ENCODE measurements at regions not wholly inside any gene's neighbourhood (a gene's known extent, or its start where the extent isn't known, plus 50 kb on each side); places are given as distances from the start of the nearest gene placed in this dataset.
"Not testable (repeated sequence)": the region's sequence is repeated elsewhere in the genome, so short reads cannot be mapped to it uniquely, and the experiment has no call there.

DNA sequence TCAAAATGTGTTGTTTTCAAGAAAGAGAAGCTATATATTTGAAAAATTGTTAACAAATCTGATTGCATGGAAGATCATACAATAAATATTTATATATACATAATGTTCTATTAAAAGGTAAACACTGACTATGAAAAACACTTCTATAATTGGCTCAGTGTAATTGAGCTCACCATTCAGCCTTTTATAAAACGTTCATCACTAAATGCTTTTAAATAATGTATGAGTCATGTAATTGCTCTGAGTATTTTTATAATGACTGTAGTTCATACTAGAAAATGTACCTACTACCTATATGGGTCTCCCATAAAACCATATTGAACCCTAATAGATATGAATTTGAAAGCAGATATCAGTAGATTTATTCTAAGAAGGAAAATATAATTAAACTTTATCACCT, 240.4 kb upstream of the MGAT4C start:
- no peak for DNase-seq

DNA sequence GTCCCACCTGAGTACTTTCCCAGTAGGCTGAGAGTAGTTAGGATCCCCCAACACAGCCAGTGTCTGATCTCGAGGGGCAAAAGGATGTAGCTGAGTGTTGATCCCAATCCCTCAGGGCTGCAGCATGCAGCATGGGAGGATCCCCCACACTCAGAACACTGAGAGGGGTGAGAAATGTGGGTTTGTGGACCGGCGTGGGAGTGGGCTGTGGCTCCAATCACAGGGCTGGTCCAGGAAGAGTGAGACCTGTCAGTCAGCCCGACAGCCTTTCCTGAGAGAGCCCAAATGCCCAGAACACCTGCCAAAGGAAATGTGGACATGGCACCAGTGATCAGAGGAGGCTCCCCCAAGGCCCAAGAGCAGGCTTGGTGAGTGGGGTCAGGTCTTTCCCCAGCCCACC, 228.3 kb upstream of the MGAT4C start:
- no peak for DNase-seq

DNA sequence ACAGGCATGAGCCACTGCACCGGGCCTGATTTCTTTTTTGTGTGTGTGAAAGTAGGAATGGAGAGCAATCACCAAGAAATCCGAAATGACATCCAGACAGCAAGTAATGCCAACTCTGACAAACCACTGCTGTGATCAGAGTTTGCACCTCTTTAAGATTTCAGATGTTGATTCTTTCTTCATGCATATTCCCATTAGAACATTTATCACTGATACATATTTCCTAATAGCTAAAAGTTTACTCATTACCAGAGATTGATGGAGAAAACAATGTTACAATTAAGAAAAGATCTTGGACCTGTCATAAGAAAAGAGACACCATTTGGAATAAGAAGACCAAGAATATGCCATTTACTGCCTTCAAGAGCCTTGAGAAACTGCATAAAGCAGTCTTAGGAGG, 217.0 kb upstream of the MGAT4C start:
- DNase-seq, result no peak

DNA sequence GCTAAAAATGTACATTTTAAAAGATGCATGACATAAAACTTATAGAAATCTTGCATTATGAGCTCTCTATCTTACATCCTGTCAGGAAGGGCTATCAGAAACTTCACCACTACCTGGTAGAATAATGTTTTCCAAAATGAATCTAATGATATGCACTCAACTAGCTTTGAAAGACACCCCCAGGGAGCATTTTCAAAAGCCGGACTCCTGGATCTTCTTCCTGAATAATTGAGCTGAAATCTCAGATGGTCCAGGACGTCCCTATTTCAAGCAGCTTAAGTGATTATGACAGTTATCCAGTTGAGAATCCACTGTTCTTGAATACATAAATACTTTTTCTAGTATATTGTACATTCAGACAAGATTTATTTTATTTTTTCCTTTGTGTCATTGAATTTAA, 200.6 kb upstream of the MGAT4C start:
- no peak for DNase-seq

DNA sequence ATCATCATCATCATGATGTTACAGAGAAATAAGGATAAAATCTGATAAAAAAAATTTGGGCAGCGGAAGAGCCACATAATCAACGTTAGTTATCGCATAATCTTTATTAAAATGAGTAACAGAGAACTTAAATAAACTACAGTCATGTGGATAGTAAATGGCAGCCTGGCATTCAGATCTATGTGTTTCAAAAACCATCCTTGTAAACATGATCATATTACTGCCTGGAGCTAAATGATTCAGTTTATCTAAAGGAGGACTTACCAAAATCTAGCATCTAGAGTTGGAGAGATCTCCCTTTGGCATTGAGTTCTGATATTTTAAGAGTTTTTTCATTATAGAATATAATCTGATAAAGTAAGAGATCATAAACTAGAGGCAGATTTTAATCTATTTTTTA, 200.1 kb upstream of the MGAT4C start:
- no peak for DNase-seq

DNA sequence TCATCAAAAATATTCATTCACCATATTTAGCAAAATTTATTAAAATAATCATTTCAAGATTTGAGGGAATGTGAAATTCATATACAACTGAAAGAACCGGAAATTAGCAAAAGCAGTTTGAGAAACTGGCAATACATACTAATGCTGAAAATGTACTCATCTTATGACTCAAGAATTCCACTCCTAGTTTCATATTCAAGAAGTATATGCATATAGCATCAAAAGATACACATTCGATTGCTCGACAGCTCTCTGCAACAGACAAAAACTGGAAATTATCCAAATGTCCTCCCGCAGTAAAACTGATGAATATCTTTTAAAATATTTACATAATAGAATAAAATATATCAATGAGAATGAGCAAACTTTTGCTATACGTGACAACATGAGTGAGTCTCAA, 189.2 kb upstream of the MGAT4C start:
- DNase-seq, result no peak

DNA sequence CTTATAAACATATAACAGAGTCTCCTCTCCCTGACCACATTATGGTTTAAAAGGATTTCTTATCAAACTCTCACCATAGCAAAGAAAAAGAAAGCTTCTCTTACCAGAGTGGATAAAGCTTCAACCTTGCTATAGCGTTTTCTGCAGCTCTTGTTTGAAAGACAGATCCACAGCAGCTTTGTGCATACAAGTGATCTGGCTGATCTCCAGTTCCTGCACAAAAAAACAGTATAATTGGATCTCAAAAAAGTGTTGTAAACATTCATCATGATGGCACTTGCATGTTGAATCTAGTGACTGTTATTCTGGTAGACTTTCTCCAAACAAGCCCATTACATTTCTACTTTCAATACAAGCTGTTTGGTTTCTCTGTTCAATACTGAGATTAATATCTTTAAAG, 178.9 kb upstream of the MGAT4C start:
- no peak for DNase-seq

DNA sequence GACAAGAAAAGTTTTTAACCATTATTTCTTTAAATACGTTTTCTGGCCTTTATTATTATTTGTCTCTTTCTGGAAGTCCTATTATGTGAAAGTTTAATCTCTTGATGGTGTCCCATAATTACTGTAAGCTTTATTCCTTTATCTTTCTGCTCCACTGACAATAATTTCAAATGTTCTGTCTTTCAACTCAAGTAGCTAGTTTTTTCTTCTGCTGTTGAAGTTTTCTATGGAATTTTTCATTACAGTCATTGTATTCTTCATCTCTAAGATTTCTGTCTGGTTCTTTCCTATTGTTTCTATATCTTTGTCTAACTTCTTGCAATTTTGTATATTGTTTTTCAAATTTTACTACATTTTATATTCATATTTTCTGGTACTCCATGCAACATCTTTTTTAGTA, 173.6 kb upstream of the MGAT4C start:
- no peak for DNase-seq

DNA sequence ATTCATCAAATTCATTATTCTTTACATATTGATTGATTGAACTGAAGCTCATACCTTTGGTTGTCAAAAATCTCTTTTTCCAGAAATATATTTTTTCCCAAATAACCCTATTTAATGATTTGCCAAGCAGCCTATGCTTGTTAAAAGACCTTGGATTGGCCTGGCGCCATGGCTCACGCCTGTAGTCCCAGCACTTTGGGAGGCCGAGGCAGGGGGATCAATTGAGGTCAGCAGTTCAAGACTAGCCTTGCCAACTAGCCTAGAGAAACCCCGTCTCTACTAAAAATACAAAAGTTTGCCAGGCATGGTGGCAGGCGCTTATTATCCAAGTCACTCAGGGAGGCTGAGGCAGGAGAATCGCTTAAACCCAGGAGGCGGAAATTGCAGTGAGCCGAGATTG, 165.1 kb upstream of the MGAT4C start:
- DNase-seq, result no peak

DNA sequence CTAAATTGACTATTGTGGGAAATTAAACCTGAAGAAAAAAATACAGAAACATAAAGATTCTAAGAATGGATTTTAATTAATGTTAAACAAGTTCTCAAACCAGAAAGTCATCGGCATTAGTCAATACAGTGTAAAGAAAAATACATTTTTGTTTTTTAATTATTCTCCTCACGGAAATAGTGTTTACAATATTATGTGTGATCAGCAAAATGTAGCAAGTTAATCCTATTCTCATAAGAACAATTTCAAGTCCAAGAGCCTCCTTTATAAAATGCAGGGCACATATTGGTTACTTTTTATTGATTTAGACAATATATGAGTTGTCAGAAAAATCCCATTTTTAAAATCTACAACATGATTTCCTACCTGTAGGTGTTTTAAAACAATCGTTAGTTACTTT, 158.0 kb upstream of the MGAT4C start:
- DNase-seq, result no peak

DNA sequence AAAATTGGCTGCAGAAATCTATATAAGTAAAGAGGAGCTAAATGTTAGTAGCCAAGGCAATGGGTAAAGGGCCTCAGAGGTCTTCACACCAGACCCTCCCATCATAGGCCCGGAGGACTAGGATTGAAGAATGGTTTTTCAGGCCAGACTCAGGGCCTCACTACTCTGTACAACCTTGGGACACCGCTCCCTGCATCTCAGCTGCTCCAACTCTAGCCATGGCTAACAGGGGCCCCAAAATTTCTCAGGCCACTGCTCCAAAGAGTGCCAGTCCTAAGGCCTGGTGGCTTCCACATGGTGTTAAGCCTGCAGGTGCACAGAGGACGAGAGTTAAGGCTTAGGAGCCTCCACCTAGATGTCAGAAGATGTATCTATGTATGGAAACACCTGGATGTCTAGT, 155.5 kb upstream of the MGAT4C start:
- DNase-seq, result no peak

DNA sequence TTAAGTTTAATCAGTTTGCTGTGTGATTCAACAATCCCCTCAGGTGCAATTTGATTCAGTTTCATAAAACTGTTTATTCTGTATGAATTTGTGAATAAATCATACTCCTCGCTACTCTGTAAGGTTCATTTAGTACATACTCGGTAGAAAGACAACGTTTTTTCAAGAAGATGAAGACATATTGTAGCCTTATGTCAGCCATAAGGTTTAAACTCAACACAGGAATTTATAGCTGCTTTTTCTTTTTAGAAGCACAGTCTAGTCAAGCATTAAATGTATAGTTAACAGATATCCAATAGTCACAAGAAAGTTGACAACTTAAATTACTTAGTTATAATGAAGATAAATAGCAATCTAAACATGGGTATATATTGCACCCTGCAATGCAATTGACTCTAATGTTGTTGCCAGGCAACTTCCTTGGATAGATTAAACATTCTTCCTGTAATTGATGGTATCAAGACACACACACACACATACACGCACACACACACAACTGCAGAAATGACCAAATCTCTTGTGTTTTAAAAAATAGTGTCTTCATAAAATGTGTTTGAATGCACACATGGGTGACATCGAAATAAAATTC, 151.5 kb upstream of the MGAT4C start:
- no peak for DNase-seq

DNA sequence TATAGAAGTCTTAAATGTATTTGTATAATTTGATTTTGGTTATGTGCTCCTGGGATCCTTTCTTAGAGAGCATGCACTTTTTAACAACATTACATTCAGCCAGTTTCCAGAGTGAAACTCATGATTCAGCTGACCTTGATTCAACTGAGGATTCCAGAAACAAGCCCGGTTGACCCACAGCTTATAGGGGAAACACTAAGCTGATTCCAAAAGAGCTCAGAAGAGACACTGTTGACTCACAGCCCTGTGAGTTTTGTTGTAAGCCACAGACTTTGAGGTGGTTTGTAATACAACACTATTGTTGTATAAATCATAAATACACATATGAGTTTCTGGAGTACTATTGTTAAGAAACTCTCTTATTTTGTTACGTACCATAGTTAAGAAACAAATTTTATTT, 133.8 kb upstream of the MGAT4C start:
- no peak for DNase-seq

DNA sequence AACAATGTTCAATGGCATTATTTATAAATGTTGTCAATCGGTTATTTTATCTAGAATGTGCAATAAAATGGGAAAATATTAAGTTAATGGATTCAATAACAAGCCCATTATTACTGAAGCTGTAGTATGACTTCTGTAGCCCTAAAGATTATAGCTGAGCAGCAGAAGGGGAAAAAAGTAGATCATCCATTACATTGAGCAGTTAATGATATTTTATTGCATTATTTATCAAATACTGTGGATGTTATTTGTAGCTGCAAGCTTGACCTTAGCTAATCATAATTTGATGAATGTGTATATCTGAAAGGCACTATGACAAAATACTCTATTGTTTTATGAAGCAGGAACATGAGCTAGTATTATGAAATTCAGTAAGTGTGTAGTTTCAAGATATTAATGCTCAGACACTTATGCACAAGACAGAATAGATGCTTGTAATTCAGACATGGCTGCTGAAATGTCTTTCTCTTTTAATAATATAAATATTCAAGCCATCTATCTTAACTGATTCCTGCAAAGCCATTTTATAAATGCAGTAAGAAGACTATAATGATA, 131.5 kb upstream of the MGAT4C start:
- DNase-seq, result no peak

DNA sequence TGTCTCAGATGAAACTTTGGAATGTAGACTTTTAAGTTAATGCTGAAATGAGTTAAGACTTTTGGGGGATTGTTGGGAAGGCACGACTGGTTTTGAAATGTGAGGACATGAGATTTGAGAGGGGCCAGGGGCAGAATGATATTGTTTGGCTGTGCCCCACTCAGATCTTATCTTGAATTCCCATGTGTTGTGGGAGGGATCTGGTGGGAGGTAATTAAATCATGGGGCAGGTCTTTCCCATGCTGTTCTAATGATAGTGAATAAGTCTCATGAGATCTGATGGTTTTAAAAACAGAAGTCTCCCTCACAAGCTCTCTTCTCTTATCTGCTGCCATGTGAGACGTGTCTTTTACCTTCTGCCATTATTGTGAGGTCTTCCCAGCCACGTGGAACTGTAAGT, 127.6 kb upstream of the MGAT4C start:
- DNase-seq, result not testable (repeated sequence)

DNA sequence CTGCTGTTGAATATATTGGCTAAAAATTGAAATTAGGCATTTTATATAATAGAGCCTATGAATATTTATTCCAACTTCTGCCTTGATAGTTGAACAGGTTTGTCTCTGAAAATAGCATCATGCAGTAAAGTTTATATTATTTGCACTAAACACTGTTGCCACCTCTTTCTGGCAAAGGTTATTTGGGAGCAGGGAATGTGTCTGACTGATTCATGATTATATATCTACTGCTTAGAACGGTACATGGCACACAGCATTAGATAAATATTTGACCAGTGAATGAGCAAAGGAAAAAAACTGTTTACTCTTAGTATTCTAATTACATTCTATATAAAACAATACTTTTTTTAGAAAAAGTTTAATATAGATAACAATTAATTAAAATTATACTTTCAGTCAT, 123.1 kb upstream of the MGAT4C start:
- DNase-seq, result no peak

DNA sequence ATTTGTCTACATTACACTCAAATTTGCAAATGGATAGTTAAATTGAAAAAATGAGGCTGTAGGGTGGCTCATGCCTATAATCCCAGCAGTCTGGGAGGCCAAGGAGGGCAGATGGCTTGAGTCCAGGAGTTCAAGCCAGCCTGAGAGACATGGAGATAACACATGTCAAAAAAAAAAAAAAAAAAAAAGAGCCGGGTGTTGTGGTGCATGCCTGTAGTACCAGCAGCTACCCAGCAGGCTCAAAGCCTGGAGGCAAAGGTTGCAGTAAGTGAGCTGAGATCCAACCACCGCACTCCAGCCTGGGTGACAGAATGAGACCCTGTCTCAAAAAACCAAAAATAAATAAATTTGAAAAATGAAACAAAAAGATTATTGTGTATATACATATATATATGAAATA, 119.9 kb upstream of the MGAT4C start:
- no peak for DNase-seq

DNA sequence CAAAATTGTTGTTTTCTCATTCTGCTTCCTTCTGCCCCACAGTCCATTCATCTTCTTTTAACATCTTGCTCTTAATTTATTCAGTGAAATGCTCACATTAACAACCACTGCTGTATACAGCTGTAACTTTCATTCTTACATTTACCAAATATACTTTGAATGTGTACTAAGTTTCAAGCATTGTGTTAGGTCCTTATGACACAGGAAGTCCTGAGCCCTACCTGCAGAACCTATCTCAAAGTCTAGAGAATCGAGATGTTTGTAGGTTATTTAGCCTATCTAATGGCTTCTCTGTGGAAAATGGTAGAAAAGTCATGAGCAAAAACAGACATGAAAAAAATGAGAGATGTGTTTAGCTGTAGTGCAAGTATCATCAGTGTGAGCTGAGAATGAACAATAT, 117.6 kb upstream of the MGAT4C start:
- DNase-seq, result no peak

DNA sequence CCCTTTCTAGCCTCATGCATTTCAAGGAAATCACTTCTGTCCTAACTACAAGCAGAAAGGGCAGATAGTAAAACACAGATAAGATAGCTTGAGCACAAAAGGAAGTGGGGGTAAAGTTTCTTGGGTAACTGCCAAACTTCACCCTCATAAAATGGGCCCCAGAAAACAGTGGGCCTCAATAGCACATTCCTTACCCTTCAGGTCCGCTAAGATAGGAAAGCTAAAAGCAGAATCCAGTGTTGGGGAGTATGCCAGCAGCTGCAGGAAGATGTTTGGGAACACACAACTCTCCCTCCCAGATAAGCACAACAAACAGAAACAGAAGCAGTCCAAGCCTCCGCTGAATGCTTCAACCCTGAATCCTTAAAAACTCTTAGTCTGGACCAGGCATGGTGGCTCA, 110.9 kb upstream of the MGAT4C start:
- no peak for DNase-seq

DNA sequence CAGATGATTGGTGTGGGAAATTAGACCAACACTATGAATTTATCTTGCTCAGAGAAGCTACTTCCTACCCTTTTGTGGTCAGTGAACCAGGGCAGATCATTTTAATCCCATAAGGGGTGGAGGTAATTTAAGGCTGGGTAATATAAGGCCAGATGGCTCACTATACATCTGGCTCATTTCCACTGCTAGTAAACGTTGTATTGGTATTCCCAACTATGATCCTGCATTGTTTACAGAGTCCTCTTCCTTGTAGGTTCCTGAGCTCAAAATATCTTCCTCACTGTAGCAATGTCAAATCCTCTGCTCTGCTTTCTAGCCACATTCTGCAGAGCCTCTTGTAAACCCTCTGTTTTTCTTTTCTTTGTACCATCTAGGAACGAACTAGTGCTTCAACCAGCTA, 93.0 kb upstream of the MGAT4C start:
- no peak for DNase-seq

DNA sequence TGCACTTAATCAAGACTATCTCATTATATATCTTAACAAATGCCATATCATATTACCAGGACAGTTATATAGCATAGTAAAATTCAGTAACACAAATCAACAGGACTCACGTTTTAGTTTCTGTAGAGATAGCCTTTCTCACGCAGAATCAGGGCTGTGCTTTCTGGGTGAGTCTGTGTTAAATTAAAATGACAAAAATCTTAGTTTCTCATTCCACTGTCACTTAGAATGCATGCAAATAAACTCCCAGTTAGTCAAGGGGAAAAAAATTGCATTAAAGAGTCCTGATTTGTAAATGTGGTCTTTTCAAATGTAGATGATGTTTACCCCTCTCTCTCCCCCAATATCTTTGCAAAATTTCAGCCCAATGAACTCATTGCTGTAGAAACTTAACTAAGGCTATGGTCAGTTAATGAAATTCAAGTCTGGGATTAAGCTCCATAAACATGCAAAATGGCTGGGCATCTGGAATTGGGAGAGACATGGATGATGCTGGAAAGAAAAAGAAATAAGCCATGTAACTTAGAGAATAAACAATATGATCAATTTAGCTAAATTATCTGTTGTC, 77.8 kb upstream of the MGAT4C start:
- DNase-seq, result no peak

DNA sequence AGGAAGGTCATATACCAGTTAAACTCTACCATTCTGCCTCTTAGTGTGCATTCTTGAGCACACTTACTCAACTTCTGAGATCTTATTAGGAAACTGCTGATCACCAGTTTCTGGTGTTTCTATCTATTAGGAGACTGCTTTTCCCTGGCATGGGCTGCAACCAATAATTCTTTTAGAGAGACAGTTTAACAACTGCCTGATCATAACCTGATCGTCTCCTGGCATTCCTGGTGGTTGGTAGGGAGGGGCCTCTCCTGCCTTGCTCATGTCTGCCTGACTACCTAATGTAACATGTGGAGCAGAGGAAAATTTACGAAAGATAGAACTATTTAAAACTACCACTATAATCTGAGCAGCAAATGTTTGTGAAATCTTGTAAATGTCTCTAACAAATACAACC, 75.3 kb upstream of the MGAT4C start:
- DNase-seq, result no peak

DNA sequence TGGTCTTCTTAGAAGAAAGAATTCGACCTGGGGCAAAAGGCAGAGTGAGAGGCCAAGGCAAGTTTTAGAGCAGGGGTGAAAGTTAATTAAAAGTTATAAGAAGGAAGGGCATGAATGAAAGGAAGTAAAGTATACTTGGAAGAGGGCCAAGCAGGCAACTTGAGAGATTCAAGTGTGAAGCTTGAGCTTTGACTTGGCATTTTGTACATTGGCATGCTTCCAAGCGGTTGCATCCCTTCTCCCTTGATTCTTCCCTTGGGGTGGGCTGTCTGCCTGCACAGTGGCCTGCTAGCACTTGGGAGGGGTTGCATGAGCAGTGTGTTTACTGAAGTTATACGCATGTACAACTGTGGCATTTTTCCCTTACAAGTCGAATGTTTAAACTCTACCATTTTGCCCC, 74.8 kb upstream of the MGAT4C start:
- no peak for DNase-seq

DNA sequence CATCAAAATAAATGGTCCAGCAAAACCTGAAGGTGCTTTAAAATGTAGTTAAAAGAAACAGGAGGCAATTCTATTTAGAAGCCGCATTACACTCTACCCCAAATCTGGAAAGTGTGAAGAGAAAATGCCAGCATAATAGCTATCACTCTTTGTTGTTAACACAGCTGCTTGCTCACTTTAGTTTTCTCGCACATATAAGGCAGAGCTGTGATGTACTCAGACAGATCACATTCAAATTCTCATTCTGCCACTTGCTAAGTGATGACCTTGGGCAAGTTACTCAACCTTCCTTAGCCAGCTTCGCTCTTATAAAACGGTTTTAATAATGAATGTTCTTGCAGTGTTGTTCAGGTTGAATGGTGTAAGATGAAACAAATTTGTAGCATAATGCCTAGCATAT, 56.0 kb upstream of the MGAT4C start:
- no peak for DNase-seq
